ENCODE measurements at regions not wholly inside any gene's neighbourhood (a gene's known extent, or its start where the extent isn't known, plus 50 kb on each side); places are given as distances from the start of the nearest gene placed in this dataset.
A peak's percentile ranks its signal among the peaks of the same experiment; 100 is the strongest.

DNA sequence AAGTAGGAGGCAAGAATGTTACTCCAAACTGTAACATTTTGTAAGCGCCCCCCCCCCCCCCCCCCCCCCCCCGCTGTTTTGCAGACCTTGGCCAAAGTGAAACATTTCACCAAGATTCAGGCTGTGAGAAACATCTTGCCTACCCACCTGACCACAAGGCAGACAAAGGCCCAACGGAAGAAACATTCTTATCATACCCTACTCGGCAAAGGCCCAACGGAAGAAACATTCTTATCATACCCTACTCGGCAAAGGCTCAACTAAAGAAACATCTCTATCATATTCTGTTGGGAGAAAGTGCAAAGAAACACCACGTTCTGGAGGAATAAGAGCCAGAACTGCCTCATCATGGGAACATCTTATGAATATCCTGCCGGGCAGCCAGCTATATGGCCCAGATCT, 117.1 kb downstream of the JRKL start:
- peak; percentile 83 for FAIRE-seq
- Histone ChIP-seq H2AFZ (ENCODE audit: low read depth, low read length) (peak overlapping the region; percentile 81), H3K4me3 (peak overlapping the region; percentile 24), H3K9me3 (replicated peaks; ENCODE audit: control insufficient read depth, insufficient read depth, low read depth, low read length) (no peaks in the 10 kb centered on the region), H3K36me3 (ENCODE audit: control insufficient read depth, insufficient read depth, low read length) (no peaks in the 10 kb centered on the region), H3K79me2 (ENCODE audit: control insufficient read depth, insufficient read depth, low read length) (peaks cover 48% of the 10 kb centered on the region), H3K9me1 (ENCODE audit: control insufficient read depth, insufficient read depth, low read length) (no peaks in the 10 kb centered on the region), H3K27ac (ENCODE audit: extremely low read depth, low read depth, low read length) (peak overlapping the region; percentile 93), H4K20me1 (replicated peaks; ENCODE audit: control insufficient read depth, insufficient read depth, low read length) (no peaks in the 10 kb centered on the region), H3K4me2 (ENCODE audit: insufficient read depth, low read length) (peak overlapping the region; percentile 75), H3K9ac (ENCODE audit: insufficient read depth in 1 of 2, low read depth in 2 of 2, low read length in 2 of 2) (peak overlapping the region; percentile 70; a peak in 3 of 4 replicates), H3K4me1 (replicated peaks in 1 of 2; ENCODE audit: control insufficient read depth in 2 of 2, insufficient read depth in 2 of 2, low read length in 2 of 2) (peaks cover 4 to 25% of the 10 kb centered on the region in 2 experiments; a peak in 4 of 5 replicates), H3K27me3 (ENCODE audit: control insufficient read depth in 2 of 2, insufficient read depth in 2 of 2, low read length in 2 of 2) (no peaks in the 10 kb centered on the region)
- in situ Hi-C loops (cut with MboI): no loop called here
- intact Hi-C loops (cut with micrococcal nuclease): loop anchor here (2.0 kb wide), 1 partner anchor 20 kb away; no protein-coding TSS in a partner anchor
- peak; percentile 24 to 81 (median 37) for DNase-seq (ENCODE audit: extremely low read depth in 1 of 4, low spot score in 3 of 4)
- WGBS (ENCODE audit: insufficient coverage, low coverage, missing lambda C conversion rate): 0% methylated on average over 6 of the region's 8 CpGs
- ChIA-PET CTCF (ENCODE audit: low intra/inter-chr PET ratio) (no interaction called here), POLR2A (interaction anchor here (0.9 kb wide), 1 partner anchor 20 kb away, joined by 3 read pairs; no protein-coding TSS in a partner anchor)
- ATAC-seq: peak; percentile 69
- no TSS peak for BruUV-seq (replicated peaks)
- TF ChIP-seq, protein P1, sequence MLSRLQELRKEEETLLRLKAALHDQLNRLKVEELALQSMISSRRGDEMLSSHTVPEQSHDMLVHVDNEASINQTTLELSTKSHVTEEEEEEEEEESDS (CRISPR knock-in tag; IDR thresholded peaks at IDR 0.05): no peak
- 0 out of 2 replicates have a peak, but pooled peaks have one; percentile 29 for TF ChIP-seq MBD2 (IDR thresholded peaks at IDR 0.05; ENCODE audit: borderline replicate concordance, low read depth)
- peak; percentile 83 for TF ChIP-seq DPF2 (IDR thresholded peaks at IDR 0.05)
- TF ChIP-seq CXXC5 (CRISPR knock-in tag; IDR thresholded peaks at IDR 0.05): 0 out of 2 replicates have a peak, but pooled peaks have one; percentile 18
- TF ChIP-seq, protein P2, sequence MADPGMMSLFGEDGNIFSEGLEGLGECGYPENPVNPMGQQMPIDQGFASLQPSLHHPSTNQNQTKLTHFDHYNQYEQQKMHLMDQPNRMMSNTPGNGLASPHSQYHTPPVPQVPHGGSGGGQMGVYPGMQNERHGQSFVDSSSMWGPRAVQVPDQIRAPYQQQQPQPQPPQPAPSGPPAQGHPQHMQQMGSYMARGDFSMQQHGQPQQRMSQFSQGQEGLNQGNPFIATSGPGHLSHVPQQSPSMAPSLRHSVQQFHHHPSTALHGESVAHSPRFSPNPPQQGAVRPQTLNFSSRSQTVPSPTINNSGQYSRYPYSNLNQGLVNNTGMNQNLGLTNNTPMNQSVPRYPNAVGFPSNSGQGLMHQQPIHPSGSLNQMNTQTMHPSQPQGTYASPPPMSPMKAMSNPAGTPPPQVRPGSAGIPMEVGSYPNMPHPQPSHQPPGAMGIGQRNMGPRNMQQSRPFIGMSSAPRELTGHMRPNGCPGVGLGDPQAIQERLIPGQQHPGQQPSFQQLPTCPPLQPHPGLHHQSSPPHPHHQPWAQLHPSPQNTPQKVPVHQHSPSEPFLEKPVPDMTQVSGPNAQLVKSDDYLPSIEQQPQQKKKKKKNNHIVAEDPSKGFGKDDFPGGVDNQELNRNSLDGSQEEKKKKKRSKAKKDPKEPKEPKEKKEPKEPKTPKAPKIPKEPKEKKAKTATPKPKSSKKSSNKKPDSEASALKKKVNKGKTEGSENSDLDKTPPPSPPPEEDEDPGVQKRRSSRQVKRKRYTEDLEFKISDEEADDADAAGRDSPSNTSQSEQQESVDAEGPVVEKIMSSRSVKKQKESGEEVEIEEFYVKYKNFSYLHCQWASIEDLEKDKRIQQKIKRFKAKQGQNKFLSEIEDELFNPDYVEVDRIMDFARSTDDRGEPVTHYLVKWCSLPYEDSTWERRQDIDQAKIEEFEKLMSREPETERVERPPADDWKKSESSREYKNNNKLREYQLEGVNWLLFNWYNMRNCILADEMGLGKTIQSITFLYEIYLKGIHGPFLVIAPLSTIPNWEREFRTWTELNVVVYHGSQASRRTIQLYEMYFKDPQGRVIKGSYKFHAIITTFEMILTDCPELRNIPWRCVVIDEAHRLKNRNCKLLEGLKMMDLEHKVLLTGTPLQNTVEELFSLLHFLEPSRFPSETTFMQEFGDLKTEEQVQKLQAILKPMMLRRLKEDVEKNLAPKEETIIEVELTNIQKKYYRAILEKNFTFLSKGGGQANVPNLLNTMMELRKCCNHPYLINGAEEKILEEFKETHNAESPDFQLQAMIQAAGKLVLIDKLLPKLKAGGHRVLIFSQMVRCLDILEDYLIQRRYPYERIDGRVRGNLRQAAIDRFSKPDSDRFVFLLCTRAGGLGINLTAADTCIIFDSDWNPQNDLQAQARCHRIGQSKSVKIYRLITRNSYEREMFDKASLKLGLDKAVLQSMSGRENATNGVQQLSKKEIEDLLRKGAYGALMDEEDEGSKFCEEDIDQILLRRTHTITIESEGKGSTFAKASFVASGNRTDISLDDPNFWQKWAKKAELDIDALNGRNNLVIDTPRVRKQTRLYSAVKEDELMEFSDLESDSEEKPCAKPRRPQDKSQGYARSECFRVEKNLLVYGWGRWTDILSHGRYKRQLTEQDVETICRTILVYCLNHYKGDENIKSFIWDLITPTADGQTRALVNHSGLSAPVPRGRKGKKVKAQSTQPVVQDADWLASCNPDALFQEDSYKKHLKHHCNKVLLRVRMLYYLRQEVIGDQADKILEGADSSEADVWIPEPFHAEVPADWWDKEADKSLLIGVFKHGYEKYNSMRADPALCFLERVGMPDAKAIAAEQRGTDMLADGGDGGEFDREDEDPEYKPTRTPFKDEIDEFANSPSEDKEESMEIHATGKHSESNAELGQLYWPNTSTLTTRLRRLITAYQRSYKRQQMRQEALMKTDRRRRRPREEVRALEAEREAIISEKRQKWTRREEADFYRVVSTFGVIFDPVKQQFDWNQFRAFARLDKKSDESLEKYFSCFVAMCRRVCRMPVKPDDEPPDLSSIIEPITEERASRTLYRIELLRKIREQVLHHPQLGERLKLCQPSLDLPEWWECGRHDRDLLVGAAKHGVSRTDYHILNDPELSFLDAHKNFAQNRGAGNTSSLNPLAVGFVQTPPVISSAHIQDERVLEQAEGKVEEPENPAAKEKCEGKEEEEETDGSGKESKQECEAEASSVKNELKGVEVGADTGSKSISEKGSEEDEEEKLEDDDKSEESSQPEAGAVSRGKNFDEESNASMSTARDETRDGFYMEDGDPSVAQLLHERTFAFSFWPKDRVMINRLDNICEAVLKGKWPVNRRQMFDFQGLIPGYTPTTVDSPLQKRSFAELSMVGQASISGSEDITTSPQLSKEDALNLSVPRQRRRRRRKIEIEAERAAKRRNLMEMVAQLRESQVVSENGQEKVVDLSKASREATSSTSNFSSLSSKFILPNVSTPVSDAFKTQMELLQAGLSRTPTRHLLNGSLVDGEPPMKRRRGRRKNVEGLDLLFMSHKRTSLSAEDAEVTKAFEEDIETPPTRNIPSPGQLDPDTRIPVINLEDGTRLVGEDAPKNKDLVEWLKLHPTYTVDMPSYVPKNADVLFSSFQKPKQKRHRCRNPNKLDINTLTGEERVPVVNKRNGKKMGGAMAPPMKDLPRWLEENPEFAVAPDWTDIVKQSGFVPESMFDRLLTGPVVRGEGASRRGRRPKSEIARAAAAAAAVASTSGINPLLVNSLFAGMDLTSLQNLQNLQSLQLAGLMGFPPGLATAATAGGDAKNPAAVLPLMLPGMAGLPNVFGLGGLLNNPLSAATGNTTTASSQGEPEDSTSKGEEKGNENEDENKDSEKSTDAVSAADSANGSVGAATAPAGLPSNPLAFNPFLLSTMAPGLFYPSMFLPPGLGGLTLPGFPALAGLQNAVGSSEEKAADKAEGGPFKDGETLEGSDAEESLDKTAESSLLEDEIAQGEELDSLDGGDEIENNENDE (IDR thresholded peaks at IDR 0.05; ENCODE audit: low read depth, low read length): no peak
- TF ChIP-seq CBFB (CRISPR knock-in tag; IDR thresholded peaks at IDR 0.05): no peak
- TF ChIP-seq, protein P3, sequence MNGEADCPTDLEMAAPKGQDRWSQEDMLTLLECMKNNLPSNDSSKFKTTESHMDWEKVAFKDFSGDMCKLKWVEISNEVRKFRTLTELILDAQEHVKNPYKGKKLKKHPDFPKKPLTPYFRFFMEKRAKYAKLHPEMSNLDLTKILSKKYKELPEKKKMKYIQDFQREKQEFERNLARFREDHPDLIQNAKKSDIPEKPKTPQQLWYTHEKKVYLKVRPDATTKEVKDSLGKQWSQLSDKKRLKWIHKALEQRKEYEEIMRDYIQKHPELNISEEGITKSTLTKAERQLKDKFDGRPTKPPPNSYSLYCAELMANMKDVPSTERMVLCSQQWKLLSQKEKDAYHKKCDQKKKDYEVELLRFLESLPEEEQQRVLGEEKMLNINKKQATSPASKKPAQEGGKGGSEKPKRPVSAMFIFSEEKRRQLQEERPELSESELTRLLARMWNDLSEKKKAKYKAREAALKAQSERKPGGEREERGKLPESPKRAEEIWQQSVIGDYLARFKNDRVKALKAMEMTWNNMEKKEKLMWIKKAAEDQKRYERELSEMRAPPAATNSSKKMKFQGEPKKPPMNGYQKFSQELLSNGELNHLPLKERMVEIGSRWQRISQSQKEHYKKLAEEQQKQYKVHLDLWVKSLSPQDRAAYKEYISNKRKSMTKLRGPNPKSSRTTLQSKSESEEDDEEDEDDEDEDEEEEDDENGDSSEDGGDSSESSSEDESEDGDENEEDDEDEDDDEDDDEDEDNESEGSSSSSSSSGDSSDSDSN (IDR thresholded peaks at IDR 0.05; ENCODE audit: borderline replicate concordance in 1 of 2, low read depth in 2 of 2, low read length in 2 of 2): 0 out of 4 replicates have a peak, but pooled peaks of 1 of the 2 experiments have one; percentile 18

Measured in K562 (cell line).